Retinal pigment epithelial cell (primary cell): ENCODE measurements at regions not wholly inside any gene's neighbourhood (a gene's known extent, or its start where the extent isn't known, plus 50 kb on each side); places are given as distances from the start of the nearest gene placed in this dataset.

Source experiments
- DNase-seq: peaks from one replicate; pipeline ENCODE4 v3.0.0-alpha.2; 2010; ENCODE audit warnings: low read depth
- H3K4me3 ChIP-seq: 2 replicates; pipeline ENCODE4 v1.5.1; 2011; ENCODE audit warnings: mild to moderate bottlenecking, low read length, control low read depth, moderate library complexity
- CTCF ChIP-seq: conservative IDR thresholded peaks from 2 replicates; pipeline ENCODE4 v1.5.1; 2011; ENCODE audit warnings: low read depth, low read length, control low read depth, inconsistent platforms

- TF ChIP-seq CTCF: no peak
- H3K4me3 ChIP-seq: no peak overlapping the region
- DNase-seq: no peak
These were observed 126.1 kb downstream of the ELAPOR2 start for GRCh38 chr7:86933295-86933845.

GRCh38 chr7:86932038-86932512, 127.4 kb downstream of the ELAPOR2 start:
- no peak overlapping the region for H3K4me3 ChIP-seq
- no peak for TF ChIP-seq CTCF
- no peak for DNase-seq

GRCh38 chr7:86931439-86931838, 128.0 kb downstream of the ELAPOR2 start:
- H3K4me3 ChIP-seq: no peak overlapping the region
- DNase-seq: no peak
- TF ChIP-seq CTCF: no peak

- no peak for DNase-seq
- H3K4me3 ChIP-seq: no peak overlapping the region
- TF ChIP-seq CTCF: no peak
These were observed 128.7 kb downstream of the ELAPOR2 start for GRCh38 chr7:86930554-86931307.

GRCh38 chr7:86929293-86930109, 130.0 kb downstream of the ELAPOR2 start:
- DNase-seq: no peak
- no peak overlapping the region for H3K4me3 ChIP-seq

GRCh38 chr7:86928308-86928707, 131.1 kb downstream of the ELAPOR2 start:
- no peak for TF ChIP-seq CTCF
- no peak overlapping the region for H3K4me3 ChIP-seq
- no peak for DNase-seq

More at GRCh38 chr7:86929293-86930109, 130.0 kb downstream of the ELAPOR2 start:
- no peak for TF ChIP-seq CTCF

- TF ChIP-seq CTCF: peak; percentile 83
- no peak overlapping the region for H3K4me3 ChIP-seq
- DNase-seq: no peak
These were observed 132.7 kb downstream of the ELAPOR2 start for GRCh38 chr7:86926732-86927131.
